ENCODE measurements at regions not wholly inside any gene's neighbourhood (a gene's known extent, or its start where the extent isn't known, plus 50 kb on each side); places are given as distances from the start of the nearest gene placed in this dataset.

DNA sequence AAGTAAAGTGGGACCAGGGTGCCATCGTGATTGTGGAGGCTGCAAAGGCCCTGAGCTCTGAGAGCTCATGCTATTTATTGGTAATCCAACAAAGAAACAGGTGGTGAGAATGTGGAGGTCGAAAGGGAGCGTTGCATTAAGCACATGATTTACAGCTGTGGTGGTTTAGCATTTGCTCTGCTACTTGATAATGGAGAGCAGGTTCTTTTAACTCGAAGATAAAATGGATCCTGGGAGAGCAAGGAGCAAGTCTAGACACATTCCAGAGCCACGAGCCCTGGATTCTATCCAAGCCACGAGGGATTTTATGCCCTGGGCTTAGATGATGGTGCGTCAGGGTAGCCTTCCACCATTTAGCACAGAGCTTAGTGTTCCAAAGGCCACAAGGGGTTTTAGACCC is 1710.1 kb upstream of the CDH9 start:
- DNase-seq (ENCODE audit: low spot score), result no peak
- Histone ChIP-seq H2AFZ (replicated peaks) (peak overlapping the region; percentile 30), H3K79me2 (ENCODE audit: low read depth) (no peaks in the 10 kb centered on the region), H3K4me3 (no peak overlapping the region), H3K27ac (no peak overlapping the region), H3K4me1 (peaks cover 3% of the 10 kb centered on the region), H3F3A (ENCODE audit: low read depth) (no peaks in the 10 kb centered on the region), H4K20me1 (ENCODE audit: low read depth) (no peaks in the 10 kb centered on the region), H3K27me3 (no peaks in the 10 kb centered on the region), H3K4me2 (no peak overlapping the region), H3K9ac (no peak overlapping the region), H3K36me3 (no peaks in the 10 kb centered on the region), H3K9me3 (ENCODE audit: low read depth) (no peaks in the 10 kb centered on the region)
- Mint-ChIP-seq H3K4me1 (no peaks in the 10 kb centered on the region), H3K4me3 (no peak overlapping the region), H3K27me3 (ENCODE audit: insufficient read depth, low read depth) (no peaks in the 10 kb centered on the region), H3K36me3 (no peaks in the 10 kb centered on the region), H3K27ac (no peak overlapping the region), H3K9me3 (peaks cover 2% of the 10 kb centered on the region)
- TF ChIP-seq, protein P1, sequence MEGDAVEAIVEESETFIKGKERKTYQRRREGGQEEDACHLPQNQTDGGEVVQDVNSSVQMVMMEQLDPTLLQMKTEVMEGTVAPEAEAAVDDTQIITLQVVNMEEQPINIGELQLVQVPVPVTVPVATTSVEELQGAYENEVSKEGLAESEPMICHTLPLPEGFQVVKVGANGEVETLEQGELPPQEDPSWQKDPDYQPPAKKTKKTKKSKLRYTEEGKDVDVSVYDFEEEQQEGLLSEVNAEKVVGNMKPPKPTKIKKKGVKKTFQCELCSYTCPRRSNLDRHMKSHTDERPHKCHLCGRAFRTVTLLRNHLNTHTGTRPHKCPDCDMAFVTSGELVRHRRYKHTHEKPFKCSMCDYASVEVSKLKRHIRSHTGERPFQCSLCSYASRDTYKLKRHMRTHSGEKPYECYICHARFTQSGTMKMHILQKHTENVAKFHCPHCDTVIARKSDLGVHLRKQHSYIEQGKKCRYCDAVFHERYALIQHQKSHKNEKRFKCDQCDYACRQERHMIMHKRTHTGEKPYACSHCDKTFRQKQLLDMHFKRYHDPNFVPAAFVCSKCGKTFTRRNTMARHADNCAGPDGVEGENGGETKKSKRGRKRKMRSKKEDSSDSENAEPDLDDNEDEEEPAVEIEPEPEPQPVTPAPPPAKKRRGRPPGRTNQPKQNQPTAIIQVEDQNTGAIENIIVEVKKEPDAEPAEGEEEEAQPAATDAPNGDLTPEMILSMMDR (IDR thresholded peaks at IDR 0.05), result no peak

DNA sequence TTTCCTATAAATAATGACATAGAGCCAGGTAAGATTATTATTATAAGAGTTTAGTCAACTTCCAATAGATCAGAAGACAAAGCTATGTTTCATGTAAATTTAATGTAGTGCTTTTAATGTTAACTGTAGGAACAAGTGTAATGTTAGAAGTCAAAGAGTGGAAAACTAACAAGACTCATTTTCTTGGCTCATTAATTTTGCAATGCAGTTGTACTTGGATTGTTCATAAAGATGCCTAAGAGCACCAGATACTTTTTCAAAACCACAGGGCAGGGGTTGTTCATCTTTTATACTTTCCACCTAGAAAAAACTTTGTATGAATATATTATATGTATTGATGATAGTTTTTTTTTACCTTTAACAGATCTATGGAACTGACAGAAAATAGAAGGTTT is 1705.3 kb upstream of the CDH9 start:
- no peak overlapping the region for H3K4me2 ChIP-seq
- H4K20me1 ChIP-seq (ENCODE audit: low read depth), result no peaks in the 10 kb centered on the region
- H2AFZ ChIP-seq (replicated peaks), result no peak overlapping the region
- no peaks in the 10 kb centered on the region for H3F3A ChIP-seq (ENCODE audit: low read depth)
- no peak overlapping the region for H3K27ac ChIP-seq
- no peak for DNase-seq (ENCODE audit: low spot score)
- Mint-ChIP-seq H3K27ac (no peak overlapping the region), H3K9me3 (no peaks in the 10 kb centered on the region), H3K4me3 (no peak overlapping the region), H3K4me1 (no peaks in the 10 kb centered on the region), H3K36me3 (no peaks in the 10 kb centered on the region), H3K27me3 (ENCODE audit: insufficient read depth, low read depth) (peaks cover 2% of the 10 kb centered on the region)
- H3K79me2 ChIP-seq (ENCODE audit: low read depth), result no peaks in the 10 kb centered on the region
- H3K9ac ChIP-seq, result no peak overlapping the region
- H3K36me3 ChIP-seq, result no peaks in the 10 kb centered on the region
- TF ChIP-seq EZH2phosphoT487 (IDR thresholded peaks at IDR 0.05) (no peak), EZH2 (IDR thresholded peaks at IDR 0.05) (no peak)
- TF ChIP-seq, protein P1 (IDR thresholded peaks at IDR 0.05), result no peak
- H3K27me3 ChIP-seq, result no peaks in the 10 kb centered on the region
- peaks cover 3% of the 10 kb centered on the region for H3K4me1 ChIP-seq
- no peak overlapping the region for H3K4me3 ChIP-seq
- no peaks in the 10 kb centered on the region for H3K9me3 ChIP-seq (ENCODE audit: low read depth)

DNA sequence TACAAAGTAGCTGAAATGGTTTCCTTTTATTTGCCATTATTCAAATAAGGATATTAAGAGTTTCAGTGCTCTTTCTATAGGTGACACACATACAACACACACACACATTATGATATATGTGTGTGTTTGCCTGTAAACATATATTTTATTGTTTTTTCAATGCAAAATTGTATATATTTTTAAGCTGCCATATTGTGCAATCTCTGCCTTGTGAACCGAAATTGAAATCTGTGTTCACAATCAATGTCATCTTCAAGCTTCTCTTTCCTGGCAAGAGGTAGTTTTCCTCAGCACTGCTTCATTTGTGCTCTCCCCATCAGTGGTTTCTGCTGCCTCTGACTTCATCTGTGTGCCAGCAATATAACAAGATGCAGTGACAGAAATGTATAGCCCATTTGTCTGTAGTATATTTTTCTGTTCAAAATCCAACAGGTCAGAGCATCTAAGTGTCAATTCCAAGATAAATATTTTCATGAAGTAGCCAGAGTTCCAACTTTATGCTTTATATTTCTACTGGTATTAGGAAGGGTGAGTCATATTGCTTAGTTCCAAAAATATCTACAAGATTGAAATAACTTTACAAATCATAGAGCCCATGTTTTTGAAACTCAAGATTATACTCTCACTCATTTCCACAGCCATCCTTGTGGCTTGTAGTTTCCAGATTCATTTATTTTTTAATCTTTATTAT is 1704.8 kb upstream of the CDH9 start:
- no peak for TF ChIP-seq EZH2 (IDR thresholded peaks at IDR 0.05)
- TF ChIP-seq EZH2phosphoT487 (IDR thresholded peaks at IDR 0.05), result no peak
- TF ChIP-seq, protein P1 (IDR thresholded peaks at IDR 0.05), result no peak
- Histone ChIP-seq H3K36me3 (no peaks in the 10 kb centered on the region), H4K20me1 (ENCODE audit: low read depth) (no peaks in the 10 kb centered on the region), H3K4me2 (no peak overlapping the region), H3K27ac (no peak overlapping the region), H3K9ac (no peak overlapping the region), H3F3A (ENCODE audit: low read depth) (no peaks in the 10 kb centered on the region), H3K27me3 (no peaks in the 10 kb centered on the region), H3K4me3 (no peak overlapping the region), H3K9me3 (ENCODE audit: low read depth) (no peaks in the 10 kb centered on the region), H3K4me1 (peaks cover 3% of the 10 kb centered on the region), H3K79me2 (ENCODE audit: low read depth) (no peaks in the 10 kb centered on the region), H2AFZ (replicated peaks) (no peak overlapping the region)
- Mint-ChIP-seq H3K27me3 (ENCODE audit: insufficient read depth, low read depth) (peaks cover 2% of the 10 kb centered on the region), H3K4me1 (no peaks in the 10 kb centered on the region), H3K27ac (no peak overlapping the region), H3K36me3 (no peaks in the 10 kb centered on the region), H3K9me3 (no peaks in the 10 kb centered on the region), H3K4me3 (no peak overlapping the region)
- DNase-seq (ENCODE audit: low spot score), result no peak
